ENCODE measurements at regions not wholly inside any gene's neighbourhood (a gene's known extent, or its start where the extent isn't known, plus 50 kb on each side); places are given as distances from the start of the nearest gene placed in this dataset.

GRCh38 chr1:22339237-22339636 is 112.4 kb upstream of the ZBTB40 start:
- TF ChIP-seq ZFP90 (CRISPR knock-in tag; IDR thresholded peaks at IDR 0.05; ENCODE audit: borderline replicate concordance) (no peak), JUND (CRISPR knock-in tag; IDR thresholded peaks at IDR 0.05) (no peak), HDAC6 (IDR thresholded peaks at IDR 0.05; ENCODE audit: low read depth, low read length) (no peak), CTCF (CRISPR knock-in tag; IDR thresholded peaks at IDR 0.05) (no peak), JUN (CRISPR knock-in tag; IDR thresholded peaks at IDR 0.05) (no peak)

Measured in HepG2 (cell line).